GM18867 (cell line): ENCODE measurements at regions not wholly inside any gene's neighbourhood (a gene's known extent, or its start where the extent isn't known, plus 50 kb on each side); places are given as distances from the start of the nearest gene placed in this dataset.
A peak's percentile ranks its signal among the peaks of the same experiment; 100 is the strongest.

Experiments used
- ATAC-seq: cut with Tn5 transposase; IDR thresholded peaks from one replicate; pipeline ENCODE4 v1.9.1; 2021; ENCODE audit warnings: mild to moderate bottlenecking, moderate library complexity; ENCODE audit not compliant: unreplicated experiment

DNA sequence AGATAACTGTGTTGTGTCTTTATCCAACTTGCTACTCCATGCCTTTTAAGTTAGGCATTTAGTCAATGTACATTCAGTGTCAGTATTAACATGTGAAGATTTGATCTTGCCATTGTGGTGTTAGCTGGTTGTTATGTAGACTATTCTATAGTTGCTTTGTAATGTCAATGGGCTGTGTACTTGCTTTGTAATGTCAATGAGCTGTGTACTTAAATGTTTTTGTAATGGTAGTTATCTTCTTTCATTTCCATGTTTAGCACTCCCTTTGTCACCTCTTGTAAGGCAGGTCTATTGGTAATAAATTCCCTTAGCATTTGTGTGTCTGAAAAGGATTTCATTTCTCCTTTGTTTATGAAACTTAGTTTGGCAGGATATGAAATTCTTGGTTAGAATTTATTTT lies 53.4 kb downstream of the MC4R start:
- no peak for ATAC-seq

DNA sequence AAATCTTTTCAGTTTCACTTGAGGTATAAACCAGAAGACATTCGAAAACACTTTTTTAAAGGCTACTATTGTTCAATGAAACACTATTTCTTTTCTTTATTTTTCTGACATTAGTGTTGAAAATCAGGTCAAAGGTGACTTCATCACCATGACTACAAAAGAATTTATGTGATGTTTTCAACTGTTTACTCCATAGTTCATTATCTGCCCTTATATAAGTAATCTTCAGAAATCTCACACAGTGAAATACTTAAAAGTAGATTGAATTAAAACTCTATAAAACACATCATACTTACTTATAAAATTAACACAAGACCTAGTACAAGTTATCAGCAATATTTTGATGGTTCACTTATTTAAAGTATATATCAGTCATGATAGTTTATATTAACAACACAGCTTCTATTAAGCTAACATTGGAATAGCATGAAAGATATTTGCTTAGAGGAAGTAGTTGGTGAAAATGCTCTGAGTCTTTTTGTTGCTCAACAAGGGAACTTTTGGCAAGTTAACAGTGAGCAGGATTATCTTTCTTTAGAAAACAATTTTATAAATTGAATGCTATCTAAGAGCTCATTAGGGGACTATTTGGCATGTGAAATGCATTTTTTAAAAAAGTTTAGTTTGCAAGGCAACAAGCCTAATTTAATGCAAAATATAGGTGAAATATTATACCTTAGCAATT lies 60.8 kb downstream of the MC4R start:
- ATAC-seq, result no peak

DNA sequence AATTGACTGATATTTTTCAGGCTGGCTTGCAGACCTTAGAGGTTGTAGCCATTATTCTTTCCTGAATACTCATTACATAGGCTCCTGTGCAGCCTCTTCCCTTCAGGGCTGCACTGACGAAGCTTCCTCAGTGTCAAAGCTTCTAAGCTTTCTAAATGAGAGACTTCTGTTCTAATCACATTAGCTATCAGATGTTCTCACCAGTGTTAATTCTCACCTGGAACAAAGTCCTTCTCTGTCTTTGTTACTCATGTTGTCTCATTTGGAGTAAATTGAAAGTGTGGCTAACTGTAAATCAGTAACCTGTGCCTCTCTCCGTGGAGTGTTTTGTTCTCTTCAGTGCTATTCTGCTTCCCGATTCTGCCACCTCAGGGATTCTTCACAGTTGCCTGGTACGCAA lies 76.9 kb downstream of the MC4R start:
- no peak for ATAC-seq

DNA sequence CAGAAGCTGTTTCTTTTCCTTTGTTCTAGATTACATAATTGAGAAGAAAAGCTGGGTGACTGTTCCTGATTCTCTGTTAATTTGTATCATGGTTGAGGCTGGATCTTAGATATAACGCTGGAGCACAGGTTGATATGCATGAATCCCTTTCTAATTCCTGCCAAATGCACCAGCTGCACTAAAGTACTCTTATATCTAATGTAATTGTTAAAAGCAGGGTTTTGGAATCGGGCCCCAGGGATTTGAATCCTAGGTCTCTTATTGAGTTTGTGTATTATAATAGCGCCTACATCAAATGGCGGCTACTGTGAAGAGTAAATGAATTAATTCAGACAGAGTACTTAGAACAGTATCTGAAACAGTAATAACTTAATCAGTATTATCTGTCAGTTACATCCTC lies 80.4 kb downstream of the MC4R start:
- no peak for ATAC-seq

DNA sequence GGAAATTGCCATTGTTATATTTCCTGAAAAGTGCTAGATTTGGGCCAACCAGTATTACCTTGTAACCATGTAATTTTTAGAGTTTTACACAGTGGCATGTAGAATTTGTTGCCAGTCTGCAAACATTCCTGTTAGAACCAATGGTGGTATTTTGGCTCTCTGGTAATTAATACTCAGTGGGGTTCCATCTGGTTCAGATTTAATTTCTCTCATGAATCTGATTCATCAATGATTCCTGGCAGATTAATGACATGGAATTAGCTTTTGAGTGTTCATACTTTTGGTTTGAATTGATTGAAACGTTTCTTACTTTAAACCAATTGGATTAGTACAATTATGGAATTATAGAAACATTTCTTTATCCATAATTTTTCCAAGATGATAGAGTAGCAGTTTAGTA lies 93.2 kb downstream of the MC4R start:
- no peak for ATAC-seq

DNA sequence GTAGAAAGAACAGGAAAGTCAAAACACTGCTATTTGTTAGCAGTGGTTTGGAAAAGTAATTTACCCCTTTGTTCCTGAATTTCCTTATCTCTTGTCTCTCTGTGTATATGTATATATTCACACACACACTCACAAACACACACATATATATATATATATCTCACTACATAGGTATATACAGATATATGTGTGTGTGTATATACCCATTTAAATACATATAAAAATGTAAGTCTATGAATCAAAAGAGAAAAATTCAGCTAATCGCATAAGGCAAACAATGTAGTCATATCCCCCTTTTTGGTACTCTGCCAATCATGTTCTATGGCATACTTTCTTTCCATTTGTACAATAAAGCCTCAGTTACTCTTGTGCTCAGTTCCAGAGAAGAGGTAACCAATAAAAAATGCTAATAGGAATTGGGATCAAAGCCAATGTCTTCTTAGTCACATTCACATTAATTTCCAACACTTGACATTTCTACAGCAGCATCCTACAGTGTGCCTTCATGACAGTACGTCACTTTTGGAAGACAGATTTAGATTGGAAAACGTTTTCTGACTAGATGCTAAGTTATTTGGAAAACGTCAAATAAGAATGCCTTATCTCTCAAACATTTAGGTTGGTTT lies 94.6 kb downstream of the MC4R start:
- ATAC-seq, result no peak

DNA sequence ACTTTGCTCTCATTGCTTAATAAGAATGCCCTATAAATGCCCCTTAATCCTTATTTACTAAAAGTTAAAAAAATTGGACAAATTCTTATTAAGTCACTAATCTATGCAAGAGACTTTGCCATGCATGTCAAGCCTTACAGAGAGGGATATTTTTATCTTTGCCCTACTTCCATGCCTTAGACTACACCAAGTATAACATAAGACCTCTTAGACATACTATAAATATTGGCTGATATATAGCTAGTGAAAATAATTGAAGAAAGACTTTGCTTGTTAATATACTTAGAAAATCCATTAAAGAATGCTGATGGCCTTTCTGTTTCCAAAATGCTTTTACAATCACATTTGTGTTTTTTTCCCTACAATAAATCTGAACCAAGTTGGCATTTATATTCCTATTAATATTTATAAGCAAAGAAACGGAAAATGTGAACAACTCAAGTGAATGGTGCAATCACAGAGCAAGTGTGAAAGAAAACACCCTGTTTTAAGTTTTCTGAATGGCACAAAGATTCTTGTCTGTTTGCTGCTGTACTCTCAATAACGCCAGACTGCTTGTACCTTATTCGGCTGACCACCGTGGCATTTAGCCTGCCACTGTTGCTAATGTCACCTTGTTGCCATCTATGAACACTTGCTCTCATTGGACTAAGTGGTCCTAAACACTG lies 105.0 kb downstream of the MC4R start:
- no peak for ATAC-seq

DNA sequence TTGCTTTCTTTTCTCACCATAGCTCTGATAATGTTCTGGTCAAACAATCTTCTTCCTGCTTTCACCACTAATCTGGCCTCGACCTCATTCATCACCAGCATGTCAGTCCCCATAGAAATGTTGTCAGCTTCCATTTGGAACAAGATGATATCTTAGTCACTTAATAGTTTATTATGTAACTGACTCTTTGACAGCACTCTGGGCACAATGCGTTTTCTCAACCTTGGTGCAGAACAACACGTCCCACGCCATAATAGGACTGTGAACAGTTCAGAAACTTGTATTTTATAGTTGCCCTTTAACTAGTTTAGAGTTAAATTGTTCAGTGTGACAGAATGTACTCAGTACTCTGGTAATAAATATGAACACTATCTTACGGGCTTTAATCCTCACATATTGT lies 106.0 kb downstream of the MC4R start:
- no peak for ATAC-seq

DNA sequence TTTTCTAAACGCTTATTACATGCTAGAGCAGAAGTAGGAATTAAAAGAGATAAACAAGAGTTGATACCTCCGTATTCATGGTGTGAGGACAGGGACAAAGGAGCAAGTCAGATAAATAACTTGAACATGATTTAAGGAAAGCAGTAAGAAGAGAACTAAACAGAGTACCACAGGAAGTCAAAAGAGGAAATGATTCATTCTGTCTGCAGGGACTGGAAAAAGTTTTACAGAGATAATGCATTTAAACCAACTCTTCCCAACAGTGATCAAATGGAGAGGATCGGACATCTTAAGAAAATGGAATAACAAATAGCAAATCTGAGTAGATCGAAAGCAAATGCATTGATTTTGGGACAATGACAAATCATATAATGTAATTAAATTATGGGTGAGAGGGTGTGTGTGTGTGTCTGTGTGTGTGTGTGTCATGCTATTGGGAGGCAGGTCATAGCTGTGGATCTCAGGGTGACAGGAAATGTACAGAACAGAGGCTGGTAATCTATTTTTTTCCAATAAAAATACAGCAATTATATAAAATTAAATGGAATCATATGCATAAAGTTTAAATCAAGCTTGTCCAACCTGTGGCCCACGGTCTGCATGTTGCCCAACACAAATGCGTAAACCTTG lies 113.4 kb downstream of the MC4R start:
- peak; percentile 79 for ATAC-seq

DNA sequence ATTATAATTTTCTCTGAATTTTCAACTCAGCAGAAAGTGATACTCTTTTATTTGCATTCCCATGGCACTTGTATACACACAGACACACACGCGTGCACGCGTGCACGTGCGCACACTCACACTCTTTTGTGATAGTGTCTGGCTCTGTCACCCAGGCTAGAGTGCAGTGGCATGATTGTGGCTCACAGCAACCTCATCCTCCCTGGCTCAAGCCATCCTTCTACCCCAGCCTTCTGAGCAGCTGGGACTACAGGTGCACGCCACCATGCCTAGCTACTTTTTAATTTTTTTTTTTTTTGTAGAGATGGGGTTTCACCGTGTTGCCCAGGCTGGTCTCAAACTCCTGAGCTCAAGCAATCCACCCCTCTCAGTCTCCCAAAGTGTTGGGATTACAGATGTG lies 123.2 kb downstream of the MC4R start:
- ATAC-seq, result no peak

DNA sequence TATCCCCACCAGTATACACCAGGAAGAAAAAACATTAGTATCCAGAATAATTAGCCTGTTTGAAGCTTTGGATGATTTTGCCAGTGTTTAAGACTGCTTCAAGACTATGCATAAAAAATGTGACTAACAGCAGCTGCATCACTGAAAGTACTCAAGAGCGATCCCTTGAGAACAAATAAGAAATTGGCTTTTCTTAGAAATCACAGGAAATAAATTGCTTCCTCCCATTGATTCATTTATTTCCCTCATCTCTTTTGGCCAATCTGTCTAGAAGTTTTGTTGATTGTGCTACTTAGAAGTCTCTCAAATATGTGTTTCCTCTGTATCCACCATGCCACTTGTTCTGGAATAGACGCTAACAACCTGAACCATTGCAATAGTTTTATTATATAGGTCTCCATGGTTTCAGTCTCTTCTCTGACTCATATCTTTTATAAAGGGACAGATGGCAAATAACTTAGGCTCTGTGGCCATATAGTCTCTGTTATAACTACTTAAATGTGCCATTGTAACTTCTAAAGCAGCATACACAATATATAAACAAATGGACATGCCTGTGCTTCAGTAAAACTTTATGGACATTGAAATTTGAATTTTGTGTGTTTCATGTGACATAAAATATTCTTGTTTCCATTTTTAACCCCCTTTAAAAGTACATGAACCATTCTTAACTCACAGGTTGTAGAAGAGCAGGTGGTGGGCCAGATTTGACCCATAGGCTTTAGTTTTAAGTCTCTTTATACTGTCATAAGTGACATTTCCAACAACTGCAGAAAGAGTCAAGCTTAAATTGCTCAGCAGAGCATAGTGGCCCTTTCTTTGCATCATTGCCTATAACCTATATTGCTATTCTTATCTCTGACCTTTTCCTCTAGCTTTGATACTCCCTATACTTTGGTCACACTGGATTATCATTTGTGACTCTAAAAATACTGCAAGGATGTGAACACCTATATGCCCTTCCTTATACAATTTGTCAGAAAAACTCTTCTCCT lies 123.9 kb downstream of the MC4R start:
- ATAC-seq, result no peak

DNA sequence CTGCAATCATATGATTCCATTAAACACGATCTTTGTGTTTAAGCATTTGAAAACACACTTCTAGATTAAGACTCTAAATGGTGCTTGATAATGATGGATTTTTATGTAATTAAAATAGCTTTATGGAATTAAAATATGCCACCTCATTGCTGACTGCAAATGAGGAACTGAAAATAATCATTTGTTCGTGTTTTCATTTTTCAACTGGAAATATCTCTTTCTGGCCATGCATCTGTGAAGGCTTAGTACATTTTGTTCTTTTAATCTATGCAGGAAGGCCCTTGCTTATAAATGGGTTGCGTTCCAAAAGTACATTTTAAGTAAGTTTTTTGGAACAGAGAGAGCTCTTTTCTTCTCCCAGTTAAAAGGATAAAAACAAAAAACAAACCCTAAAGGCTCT lies 125.5 kb downstream of the MC4R start:
- peak; percentile 82 for ATAC-seq

DNA sequence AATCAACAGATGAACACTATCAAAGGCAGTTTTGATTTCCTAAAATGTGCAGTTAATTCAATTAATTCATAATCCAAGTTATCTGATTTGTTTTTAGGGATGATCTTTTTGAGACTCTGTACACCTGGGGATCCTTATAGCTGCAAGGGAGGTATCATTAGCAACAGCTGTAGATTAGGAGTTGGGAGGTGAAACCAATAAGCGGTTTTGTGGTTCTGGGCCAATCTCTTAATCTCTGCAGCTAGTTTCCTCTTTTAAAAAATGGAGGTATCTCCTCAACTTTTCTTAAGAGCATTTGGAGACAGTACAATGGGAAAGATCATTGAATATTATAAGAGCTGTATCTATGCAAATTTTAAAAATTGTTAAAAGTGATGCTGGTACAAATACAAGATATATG lies 126.0 kb downstream of the MC4R start:
- ATAC-seq, result peak; percentile 74

DNA sequence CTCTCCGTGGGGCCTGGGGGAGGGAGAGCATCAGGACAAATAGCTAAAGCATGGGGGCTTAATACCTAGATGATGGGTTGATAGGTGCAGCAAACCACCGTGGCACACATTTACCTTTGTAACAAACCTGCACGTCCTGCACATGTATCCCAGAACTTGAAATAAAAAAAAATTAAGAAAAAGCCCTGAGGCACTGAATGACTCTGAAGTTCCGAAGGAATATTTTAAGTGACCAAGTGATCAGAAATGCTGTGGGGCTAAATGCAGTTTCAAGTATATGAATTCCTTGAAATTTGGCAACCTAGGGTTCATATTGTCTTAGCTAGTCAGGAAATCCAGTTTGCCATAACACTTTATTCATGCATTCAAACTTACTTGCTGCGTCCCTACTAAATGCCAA lies 127.5 kb downstream of the MC4R start:
- no peak for ATAC-seq

DNA sequence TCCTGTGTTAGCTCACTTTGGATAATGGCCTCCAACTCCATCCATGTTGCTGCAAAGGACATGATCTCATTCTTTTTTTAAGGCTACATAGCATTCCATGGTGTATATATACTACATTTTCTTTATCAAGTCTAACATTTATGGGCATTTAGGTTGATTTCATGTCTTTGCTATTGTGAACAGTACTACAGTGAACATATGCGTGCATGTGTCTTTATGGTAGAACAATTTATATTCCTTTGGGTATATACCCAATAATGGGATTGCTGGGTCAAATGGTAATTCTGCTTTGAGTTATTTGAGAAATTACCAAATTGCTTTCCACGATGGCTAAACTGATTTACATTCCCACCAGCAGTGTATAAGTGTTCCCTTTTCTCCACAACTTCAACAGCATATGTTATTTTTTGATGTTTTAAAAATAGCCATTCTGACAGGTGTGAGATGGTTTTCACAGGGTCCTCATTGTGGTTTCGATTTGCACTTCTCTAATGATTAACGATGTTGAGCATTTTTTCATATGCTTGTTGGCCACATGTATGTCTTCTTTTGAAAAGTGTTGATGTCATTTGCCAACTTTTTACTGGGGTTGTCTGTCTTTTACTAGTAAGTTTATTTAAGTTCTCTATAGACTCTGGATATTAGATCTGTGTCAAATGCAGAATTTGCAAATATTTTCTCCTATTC lies 133.4 kb downstream of the MC4R start:
- ATAC-seq, result peak; percentile 96

DNA sequence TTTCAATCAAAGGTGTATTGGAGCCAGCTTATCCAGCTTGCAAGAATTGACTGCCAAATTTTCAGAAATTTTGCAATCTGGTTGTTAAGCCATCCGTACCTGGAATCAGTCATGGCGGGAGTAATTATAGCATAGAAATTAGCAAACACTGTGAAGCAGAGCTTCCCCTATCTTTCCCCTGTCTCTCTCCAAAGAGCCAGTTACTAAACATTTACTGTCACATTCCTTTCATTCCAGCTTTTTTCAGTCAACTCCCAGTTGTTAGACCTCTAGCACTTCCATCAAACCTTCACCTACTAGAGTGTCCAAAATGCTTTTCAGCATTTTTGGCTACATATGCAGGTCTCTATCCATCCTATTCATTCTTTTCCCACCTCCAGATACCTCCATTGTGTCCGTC lies 137.4 kb downstream of the MC4R start:
- no peak for ATAC-seq

DNA sequence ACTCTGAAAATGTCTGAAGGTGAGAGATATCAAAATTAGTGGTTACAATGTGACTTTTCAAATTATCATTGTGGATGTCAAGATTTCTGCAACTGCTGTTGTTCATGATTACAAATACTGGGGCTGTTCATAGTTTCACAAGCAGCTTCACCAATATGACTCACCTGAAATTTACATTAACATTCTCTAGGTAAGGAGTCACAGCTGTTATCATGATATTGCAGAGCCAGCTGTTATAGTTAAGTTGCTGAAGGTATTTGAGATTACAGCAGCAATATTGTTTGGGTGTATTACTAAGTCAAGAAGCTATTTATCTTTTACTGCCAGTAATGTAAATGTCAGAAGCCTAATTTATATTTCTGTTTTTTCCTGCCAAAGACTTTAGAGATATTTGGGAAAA lies 140.0 kb downstream of the MC4R start:
- ATAC-seq, result peak; percentile 88

DNA sequence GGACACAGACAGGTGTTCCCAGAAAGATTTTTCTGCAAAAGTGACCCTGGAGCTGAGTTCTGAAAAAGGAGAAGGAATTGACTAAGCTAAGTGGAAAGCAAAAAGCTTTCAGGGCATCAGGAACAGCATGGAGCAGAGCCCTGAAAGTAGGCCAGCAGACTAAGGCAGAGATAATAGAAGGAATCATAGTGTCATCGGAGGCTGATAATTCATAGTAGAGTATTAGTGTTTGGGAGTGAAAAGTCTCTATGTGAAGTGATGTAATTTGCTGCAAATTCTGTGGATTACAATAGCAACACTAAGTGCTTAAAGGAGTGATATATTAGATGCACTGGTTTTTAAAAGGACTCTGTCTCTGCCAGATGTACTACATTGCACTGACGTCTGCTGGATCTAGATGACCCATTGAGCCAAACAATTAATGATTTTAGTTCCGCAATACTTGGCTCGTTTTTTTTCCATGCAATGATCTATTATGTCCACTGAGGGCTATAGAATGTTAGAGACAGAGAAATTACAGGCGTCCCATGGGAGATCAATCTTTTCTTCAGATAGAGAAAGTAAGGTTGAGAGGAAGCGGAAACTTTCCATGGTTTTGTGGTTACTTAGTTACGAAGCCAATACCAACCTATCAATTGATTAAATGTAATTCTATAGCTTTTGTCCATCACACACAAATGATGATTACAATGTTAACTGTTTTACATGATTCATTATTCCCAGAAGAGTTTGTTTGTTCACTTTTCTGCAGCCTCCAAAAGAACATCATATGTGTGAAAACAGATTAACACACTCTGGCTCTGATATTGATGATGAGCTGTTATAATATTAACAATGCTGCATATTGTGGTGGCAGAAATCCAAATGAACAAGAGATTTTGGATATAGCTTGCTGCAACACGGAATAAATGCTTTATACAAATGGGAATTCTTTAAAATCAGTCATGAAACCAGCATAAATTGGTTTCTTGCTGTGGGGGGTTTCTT lies 143.7 kb downstream of the MC4R start:
- no peak for ATAC-seq

DNA sequence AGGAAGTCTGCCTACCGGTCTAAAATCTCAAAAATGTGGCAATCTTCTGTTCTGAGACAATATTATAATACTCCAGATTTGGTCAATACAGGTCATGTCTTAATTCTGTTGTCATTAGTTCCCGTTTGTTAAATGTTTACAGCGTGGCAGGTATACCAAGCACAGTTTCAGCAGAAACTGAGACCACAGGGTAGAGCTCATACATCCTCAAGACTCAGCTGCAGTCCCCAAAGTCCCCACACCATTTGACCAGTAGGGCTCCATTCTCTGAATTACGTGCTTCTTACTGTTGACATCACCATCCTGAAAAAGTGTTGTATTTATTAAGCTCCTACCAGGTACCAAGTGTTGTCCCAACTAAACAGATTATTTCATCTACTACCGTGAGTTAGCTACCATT lies 157.1 kb downstream of the MC4R start:
- peak; percentile 86 for ATAC-seq
